ENCODE measurements at regions not wholly inside any gene's neighbourhood (a gene's known extent, or its start where the extent isn't known, plus 50 kb on each side); places are given as distances from the start of the nearest gene placed in this dataset.

DNA sequence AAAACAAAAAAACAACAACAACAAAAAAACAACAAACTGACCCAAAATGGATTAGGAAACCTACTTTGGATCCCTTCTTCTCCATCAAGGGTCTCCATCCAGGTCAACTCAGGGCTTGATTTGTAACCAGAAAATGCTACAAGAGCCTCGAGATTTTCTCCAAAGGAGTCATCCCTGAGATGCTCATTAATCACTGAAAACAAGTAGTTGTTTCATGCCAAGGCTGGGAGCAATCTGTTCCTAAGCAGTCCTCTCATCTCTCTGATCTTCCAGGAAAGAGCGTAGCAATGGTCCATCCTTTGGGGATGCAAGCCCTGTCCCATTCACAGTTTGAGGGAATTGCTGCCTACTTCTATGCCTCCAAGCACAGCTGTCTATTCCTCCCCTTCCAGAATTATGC, 203.0 kb upstream of the MAP3K1 start:
- H3K79me2 ChIP-seq (ENCODE audit: insufficient read depth, low read length) = no peaks in the 10 kb centered on the region
- no peak for TF ChIP-seq EZH2phosphoT487 (IDR thresholded peaks at IDR 0.05; ENCODE audit: borderline replicate concordance)
- TF ChIP-seq, protein P1, sequence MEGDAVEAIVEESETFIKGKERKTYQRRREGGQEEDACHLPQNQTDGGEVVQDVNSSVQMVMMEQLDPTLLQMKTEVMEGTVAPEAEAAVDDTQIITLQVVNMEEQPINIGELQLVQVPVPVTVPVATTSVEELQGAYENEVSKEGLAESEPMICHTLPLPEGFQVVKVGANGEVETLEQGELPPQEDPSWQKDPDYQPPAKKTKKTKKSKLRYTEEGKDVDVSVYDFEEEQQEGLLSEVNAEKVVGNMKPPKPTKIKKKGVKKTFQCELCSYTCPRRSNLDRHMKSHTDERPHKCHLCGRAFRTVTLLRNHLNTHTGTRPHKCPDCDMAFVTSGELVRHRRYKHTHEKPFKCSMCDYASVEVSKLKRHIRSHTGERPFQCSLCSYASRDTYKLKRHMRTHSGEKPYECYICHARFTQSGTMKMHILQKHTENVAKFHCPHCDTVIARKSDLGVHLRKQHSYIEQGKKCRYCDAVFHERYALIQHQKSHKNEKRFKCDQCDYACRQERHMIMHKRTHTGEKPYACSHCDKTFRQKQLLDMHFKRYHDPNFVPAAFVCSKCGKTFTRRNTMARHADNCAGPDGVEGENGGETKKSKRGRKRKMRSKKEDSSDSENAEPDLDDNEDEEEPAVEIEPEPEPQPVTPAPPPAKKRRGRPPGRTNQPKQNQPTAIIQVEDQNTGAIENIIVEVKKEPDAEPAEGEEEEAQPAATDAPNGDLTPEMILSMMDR (conservative IDR thresholded peaks at IDR 0.05; ENCODE audit: low read length) = no peak
- no peak overlapping the region for H3K4me3 ChIP-seq (ENCODE audit: low read length, poor library complexity, severe bottlenecking)
- no peak overlapping the region for H3K4me2 ChIP-seq (ENCODE audit: low read depth, low read length, poor library complexity, severe bottlenecking)
- peaks cover under 1% of the 10 kb centered on the region; the same call in 1 of the 2 replicates for H3K9me3 ChIP-seq (ENCODE audit: insufficient read depth, low read depth, low read length)
- H4K20me1 ChIP-seq (ENCODE audit: insufficient read depth, low read length, poor library complexity, severe bottlenecking) = no peaks in the 10 kb centered on the region
- H3K9me2 ChIP-seq (replicated peaks; ENCODE audit: low read depth, low read length) = no peaks in the 10 kb centered on the region
- no peaks in the 10 kb centered on the region for H3K36me3 ChIP-seq (ENCODE audit: insufficient read depth, low read length)
- H3F3A ChIP-seq (ENCODE audit: low read depth) = no peaks in the 10 kb centered on the region
- no peak overlapping the region for H3K9ac ChIP-seq (ENCODE audit: low read depth, low read length, poor library complexity, severe bottlenecking)
- no peaks in the 10 kb centered on the region for H3K27me3 ChIP-seq (ENCODE audit: insufficient read depth, low read length, poor library complexity, severe bottlenecking)
- H2AFZ ChIP-seq (ENCODE audit: low read length) = no peak overlapping the region
- peaks cover 35% of the 10 kb centered on the region for H3K4me1 ChIP-seq (ENCODE audit: insufficient read depth, low read length, poor library complexity, severe bottlenecking)

DNA sequence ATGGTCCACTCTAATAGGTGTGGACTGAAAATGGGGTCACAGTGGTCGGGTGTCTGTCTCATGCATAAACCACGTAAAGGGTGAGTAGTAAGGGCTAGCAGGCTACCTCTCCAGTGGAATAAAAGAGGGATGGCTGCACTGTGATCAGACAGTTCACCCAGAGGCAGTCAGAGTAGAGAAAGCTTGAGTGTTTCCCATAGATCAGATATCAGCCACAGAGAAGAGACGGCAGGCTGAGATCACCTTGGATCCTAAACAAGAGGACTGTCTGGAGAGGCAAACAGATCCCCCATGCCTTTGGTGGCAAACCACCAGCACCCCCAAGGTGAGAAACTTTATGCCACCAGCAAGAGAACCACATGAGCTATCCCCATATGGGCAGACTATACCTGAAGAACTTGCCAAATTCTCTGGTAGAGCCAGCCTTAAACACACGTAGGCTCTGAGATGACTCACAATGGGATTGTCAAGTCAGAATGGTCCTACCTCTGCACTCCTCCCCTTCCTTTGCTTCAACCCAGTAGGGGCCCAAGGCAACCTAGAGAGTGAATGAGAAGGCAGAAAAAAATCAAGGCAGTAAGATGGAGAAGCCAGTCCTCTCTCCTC, 205.2 kb upstream of the MAP3K1 start:
- no peaks in the 10 kb centered on the region for H4K20me1 ChIP-seq (ENCODE audit: insufficient read depth, low read length, poor library complexity, severe bottlenecking)
- no peaks in the 10 kb centered on the region for H3K9me2 ChIP-seq (replicated peaks; ENCODE audit: low read depth, low read length)
- H3K9me3 ChIP-seq (ENCODE audit: insufficient read depth, low read depth, low read length) = no peaks in the 10 kb centered on the region
- H3K79me2 ChIP-seq (ENCODE audit: insufficient read depth, low read length) = no peaks in the 10 kb centered on the region
- H3K36me3 ChIP-seq (ENCODE audit: insufficient read depth, low read length) = no peaks in the 10 kb centered on the region
- no peaks in the 10 kb centered on the region for H3K27me3 ChIP-seq (ENCODE audit: insufficient read depth, low read length, poor library complexity, severe bottlenecking)
- H3F3A ChIP-seq (ENCODE audit: low read depth) = no peaks in the 10 kb centered on the region
- H3K4me1 ChIP-seq (ENCODE audit: insufficient read depth, low read length, poor library complexity, severe bottlenecking) = peaks cover 24% of the 10 kb centered on the region
- no peak overlapping the region for H2AFZ ChIP-seq (ENCODE audit: low read length)
- TF ChIP-seq EZH2phosphoT487 (IDR thresholded peaks at IDR 0.05; ENCODE audit: borderline replicate concordance) = no peak
- H3K4me2 ChIP-seq (ENCODE audit: low read depth, low read length, poor library complexity, severe bottlenecking) = no peak overlapping the region
- H3K4me3 ChIP-seq (ENCODE audit: low read length, poor library complexity, severe bottlenecking) = no peak overlapping the region
- H3K9ac ChIP-seq (ENCODE audit: low read depth, low read length, poor library complexity, severe bottlenecking) = no peak overlapping the region

DNA sequence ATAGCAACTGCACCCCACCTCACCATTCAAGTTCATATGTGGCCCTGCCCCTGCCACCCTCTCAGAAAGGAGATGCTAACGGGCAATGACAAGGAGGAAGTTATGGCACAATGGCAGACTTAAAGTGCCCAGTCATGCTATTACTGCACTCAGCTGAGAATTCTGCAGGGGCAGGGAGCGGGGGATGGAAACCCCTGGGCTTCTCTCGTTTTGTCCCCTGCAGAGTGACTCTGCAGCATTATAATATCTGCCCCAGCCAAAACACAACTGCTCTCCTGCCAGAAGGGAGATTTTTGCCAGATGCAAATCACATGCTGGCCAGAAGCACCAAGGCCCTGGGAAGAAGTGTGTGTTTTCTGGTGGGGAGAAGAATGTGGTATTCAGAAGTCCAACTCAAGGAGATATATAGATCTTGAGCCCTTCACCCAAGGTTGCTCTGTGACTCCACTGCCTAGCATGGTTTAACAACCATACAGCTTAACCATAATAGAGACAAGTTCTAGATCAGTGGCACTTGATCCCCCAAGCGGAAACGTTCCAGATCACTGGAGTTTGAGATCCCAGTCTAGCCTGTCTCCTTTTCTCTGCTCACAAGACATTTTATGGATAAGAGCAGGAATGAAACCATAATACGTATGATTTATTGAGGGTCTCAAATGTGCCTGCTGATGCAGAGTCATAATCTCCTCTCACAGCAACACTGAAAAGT, 207.0 kb upstream of the MAP3K1 start:
- no peaks in the 10 kb centered on the region for H3K9me3 ChIP-seq (ENCODE audit: insufficient read depth, low read depth, low read length)
- TF ChIP-seq, protein P1 (conservative IDR thresholded peaks at IDR 0.05; ENCODE audit: low read length) = no peak
- TF ChIP-seq EZH2phosphoT487 (IDR thresholded peaks at IDR 0.05; ENCODE audit: borderline replicate concordance) = no peak
- H3K36me3 ChIP-seq (ENCODE audit: insufficient read depth, low read length) = no peaks in the 10 kb centered on the region
- H3F3A ChIP-seq (ENCODE audit: low read depth) = no peaks in the 10 kb centered on the region
- peaks cover 23% of the 10 kb centered on the region for H3K4me1 ChIP-seq (ENCODE audit: insufficient read depth, low read length, poor library complexity, severe bottlenecking)
- no peaks in the 10 kb centered on the region for H3K79me2 ChIP-seq (ENCODE audit: insufficient read depth, low read length)
- H2AFZ ChIP-seq (ENCODE audit: low read length) = no peak overlapping the region
- H3K27me3 ChIP-seq (ENCODE audit: insufficient read depth, low read length, poor library complexity, severe bottlenecking) = no peaks in the 10 kb centered on the region
- H3K4me2 ChIP-seq (ENCODE audit: low read depth, low read length, poor library complexity, severe bottlenecking) = no peak overlapping the region
- H4K20me1 ChIP-seq (ENCODE audit: insufficient read depth, low read length, poor library complexity, severe bottlenecking) = no peaks in the 10 kb centered on the region
- no peaks in the 10 kb centered on the region for H3K9me2 ChIP-seq (replicated peaks; ENCODE audit: low read depth, low read length)
- H3K4me3 ChIP-seq (ENCODE audit: low read length, poor library complexity, severe bottlenecking) = no peak overlapping the region
- H3K9ac ChIP-seq (ENCODE audit: low read depth, low read length, poor library complexity, severe bottlenecking) = no peak overlapping the region

Data from Loucy (cell line).